GM12891 (cell line): ENCODE measurements at regions not wholly inside any gene's neighbourhood (a gene's known extent, or its start where the extent isn't known, plus 50 kb on each side); places are given as distances from the start of the nearest gene placed in this dataset.

Source experiments
- POLR2A ChIP-seq: IDR thresholded peaks from 2 replicates; pipeline ENCODE4 v1.6.1; 2011; ENCODE audit warnings: low read depth, low read length, control low read depth
- POLR2AphosphoS5 ChIP-seq: IDR thresholded peaks from 2 replicates; pipeline ENCODE4 v1.6.1; 2011; ENCODE audit warnings: low read depth, low read length, control low read depth

DNA sequence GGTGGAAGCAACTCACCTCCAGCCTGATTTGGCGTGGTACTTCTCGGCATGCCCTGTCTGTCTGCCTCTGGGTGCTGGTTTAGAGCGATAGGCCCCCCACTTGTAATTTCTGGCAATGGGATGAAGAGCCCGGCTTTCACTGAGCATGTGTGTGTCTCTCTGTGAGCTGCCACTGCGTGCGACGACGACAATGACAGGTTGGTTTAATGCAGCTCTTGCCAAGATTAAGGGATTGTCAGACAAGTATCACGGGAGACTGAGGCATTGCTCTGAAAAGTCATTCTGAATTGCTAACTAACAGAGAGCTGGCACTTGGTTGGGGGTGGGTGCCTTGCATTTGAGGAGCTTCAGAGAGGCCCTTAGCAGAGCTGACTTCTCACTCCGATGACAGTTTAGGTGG, 348.8 kb upstream of the CLINT1 start:
- TF ChIP-seq POLR2A (no peak), POLR2AphosphoS5 (no peak)
